SK-N-SH treated with all-trans-retinoic acid at 6 μM for 48 hours (cell line): ENCODE measurements at regions not wholly inside any gene's neighbourhood (a gene's known extent, or its start where the extent isn't known, plus 50 kb on each side); places are given as distances from the start of the nearest gene placed in this dataset.
"Not testable (repeated sequence)": the region's sequence is repeated elsewhere in the genome, so short reads cannot be mapped to it uniquely, and the experiment has no call there.

Source experiments
- ATAC-seq: fragments of 200-7000 bp; cut with Tn5 transposase; 3 replicates; pipeline ENCODE4 v1.9.1; 2020; ENCODE audit warnings: mild to moderate bottlenecking, moderate library complexity
- BACH2 ChIP-seq: fragments of 250-450 bp; sonication (Bioruptor Pico); IDR thresholded peaks from 2 replicates; pipeline ENCODE4 v1.9.0; 2021; ENCODE audit warnings: mild to moderate bottlenecking, borderline replicate concordance
- CSRNP3 ChIP-seq: fragments of 250-450 bp; sonication (Bioruptor Pico); IDR thresholded peaks from 2 replicates; pipeline ENCODE4 v1.5.1; 2021; ENCODE audit warnings: mild to moderate bottlenecking, moderate library complexity
- ESRRG ChIP-seq: fragments of 250-450 bp; sonication (Bioruptor Pico); IDR thresholded peaks from 2 replicates; pipeline ENCODE4 v1.6.1; 2021; ENCODE audit warnings: mild to moderate bottlenecking
- GLIS3 ChIP-seq: fragments of 250-450 bp; sonication (Bioruptor Pico); IDR thresholded peaks from 2 replicates; pipeline ENCODE4 v1.5.0; 2020; ENCODE audit warnings: mild to moderate bottlenecking, moderate library complexity
- OSR1 ChIP-seq: fragments of 250-450 bp; sonication (Bioruptor Pico); IDR thresholded peaks from 2 replicates; pipeline ENCODE4 v1.8.0; 2022; ENCODE audit warnings: moderate library complexity, mild to moderate bottlenecking, inconsistent platforms
- PATZ1 ChIP-seq: fragments of 250-450 bp; sonication (Bioruptor Pico); IDR thresholded peaks from 2 replicates; pipeline ENCODE4 v1.8.0; 2020; ENCODE audit warnings: mild to moderate bottlenecking, moderate library complexity, borderline replicate concordance
- PPARA ChIP-seq: fragments of 250-450 bp; sonication (Bioruptor Pico); IDR thresholded peaks from 2 replicates; pipeline ENCODE4 v1.5.0; 2020; ENCODE audit warnings: mild to moderate bottlenecking, borderline replicate concordance
- RARB ChIP-seq: fragments of 250-450 bp; sonication (Bioruptor Pico); IDR thresholded peaks from 2 replicates; pipeline ENCODE4 v1.8.0; 2021; ENCODE audit warnings: mild to moderate bottlenecking, moderate library complexity
- SNAI2 ChIP-seq: fragments of 250-450 bp; sonication (Bioruptor Pico); IDR thresholded peaks from 2 replicates; pipeline ENCODE4 v1.5.0; 2020; ENCODE audit warnings: mild to moderate bottlenecking, moderate library complexity
- TCF4 ChIP-seq: fragments of 250-450 bp; sonication (Bioruptor Pico); IDR thresholded peaks from 2 replicates; pipeline ENCODE4 v1.8.0; 2021; ENCODE audit warnings: mild to moderate bottlenecking, moderate library complexity, borderline replicate concordance
- ZC3H10 ChIP-seq: fragments of 250-450 bp; sonication (Bioruptor Pico); IDR thresholded peaks from 2 replicates; pipeline ENCODE4 v1.5.1; 2021; ENCODE audit warnings: mild to moderate bottlenecking, moderate library complexity
- ZNF70 ChIP-seq: fragments of 450-650 bp; formaldehyde crosslinking; IDR thresholded peaks from 2 replicates; pipeline ENCODE4 v1.5.0; 2020; ENCODE audit warnings: mild to moderate bottlenecking, moderate library complexity
- TF ChIP-seq, protein P1 (sequence below): fragments of 250-450 bp; sonication (Bioruptor Pico); IDR thresholded peaks from 2 replicates; pipeline ENCODE4 v1.8.0; 2021; ENCODE audit warnings: low read depth, mild to moderate bottlenecking, moderate library complexity, borderline replicate concordance
- TF ChIP-seq, protein P2 (sequence below): fragments of 250-450 bp; sonication (Bioruptor Pico); IDR thresholded peaks from 2 replicates; pipeline ENCODE4 v1.5.1; 2020; ENCODE audit warnings: low read depth, mild to moderate bottlenecking, moderate library complexity

GRCh38 chr4:17436047-17436749, 75.7 kb downstream of the QDPR start:
- not testable (repeated sequence) for ATAC-seq

DNA sequence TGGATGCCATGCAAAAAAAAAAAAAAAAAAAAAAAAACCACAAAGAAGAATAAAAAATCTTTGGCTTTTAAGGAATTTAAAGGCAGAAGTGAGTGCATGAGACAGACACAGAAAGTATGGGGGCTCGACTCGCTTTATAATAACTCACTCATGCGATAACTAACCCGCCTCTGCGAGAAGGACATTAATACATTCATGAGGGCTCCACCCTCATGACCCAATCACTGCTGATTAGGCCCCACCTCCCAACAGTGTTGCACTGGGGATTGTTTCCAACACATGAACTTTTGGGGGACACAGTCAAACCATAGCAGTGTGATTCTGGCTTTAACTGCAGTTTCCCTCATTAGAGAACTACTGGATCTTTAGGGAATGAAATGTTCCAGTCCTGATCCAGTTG, 78.1 kb downstream of the QDPR start:
- TF ChIP-seq ZC3H10 (CRISPR knock-in tag) (no peak), PATZ1 (no peak), OSR1 (CRISPR knock-in tag) (no peak), PPARA (no peak), TCF4 (no peak), SNAI2 (CRISPR knock-in tag) (no peak)
- TF ChIP-seq, protein P1, sequence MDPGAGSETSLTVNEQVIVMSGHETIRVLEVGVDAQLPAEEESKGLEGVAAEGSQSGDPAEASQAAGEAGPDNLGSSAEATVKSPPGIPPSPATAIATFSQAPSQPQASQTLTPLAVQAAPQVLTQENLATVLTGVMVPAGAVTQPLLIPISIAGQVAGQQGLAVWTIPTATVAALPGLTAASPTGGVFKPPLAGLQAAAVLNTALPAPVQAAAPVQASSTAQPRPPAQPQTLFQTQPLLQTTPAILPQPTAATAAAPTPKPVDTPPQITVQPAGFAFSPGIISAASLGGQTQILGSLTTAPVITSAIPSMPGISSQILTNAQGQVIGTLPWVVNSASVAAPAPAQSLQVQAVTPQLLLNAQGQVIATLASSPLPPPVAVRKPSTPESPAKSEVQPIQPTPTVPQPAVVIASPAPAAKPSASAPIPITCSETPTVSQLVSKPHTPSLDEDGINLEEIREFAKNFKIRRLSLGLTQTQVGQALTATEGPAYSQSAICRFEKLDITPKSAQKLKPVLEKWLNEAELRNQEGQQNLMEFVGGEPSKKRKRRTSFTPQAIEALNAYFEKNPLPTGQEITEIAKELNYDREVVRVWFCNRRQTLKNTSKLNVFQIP (CRISPR knock-in tag): no peak
- TF ChIP-seq, protein P2, sequence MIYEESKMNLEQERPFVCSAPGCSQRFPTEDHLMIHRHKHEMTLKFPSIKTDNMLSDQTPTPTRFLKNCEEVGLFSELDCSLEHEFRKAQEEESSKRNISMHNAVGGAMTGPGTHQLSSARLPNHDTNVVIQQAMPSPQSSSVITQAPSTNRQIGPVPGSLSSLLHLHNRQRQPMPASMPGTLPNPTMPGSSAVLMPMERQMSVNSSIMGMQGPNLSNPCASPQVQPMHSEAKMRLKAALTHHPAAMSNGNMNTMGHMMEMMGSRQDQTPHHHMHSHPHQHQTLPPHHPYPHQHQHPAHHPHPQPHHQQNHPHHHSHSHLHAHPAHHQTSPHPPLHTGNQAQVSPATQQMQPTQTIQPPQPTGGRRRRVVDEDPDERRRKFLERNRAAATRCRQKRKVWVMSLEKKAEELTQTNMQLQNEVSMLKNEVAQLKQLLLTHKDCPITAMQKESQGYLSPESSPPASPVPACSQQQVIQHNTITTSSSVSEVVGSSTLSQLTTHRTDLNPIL (CRISPR knock-in tag): no peak
- ATAC-seq: no peak

DNA sequence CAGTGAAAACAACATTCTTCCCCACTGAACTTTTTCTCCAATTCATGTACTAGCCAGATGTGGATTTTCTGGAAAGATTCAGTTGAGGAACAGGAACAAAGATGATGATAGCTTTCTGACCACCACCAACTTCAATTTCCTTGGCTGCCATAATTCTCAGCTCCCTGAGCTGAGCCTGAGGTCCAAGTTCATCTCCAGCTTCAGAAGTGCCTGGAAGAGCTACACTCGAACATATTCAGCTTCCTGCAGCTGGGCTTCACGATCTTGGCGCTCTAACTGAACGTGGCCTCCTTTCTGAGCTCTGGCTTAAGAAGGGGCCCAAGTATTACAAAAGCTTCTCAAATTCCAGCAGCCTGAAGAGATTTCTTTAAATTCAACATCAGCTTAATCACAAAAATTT, 83.9 kb downstream of the QDPR start:
- no peak for ATAC-seq
- TF ChIP-seq RARB (CRISPR knock-in tag): no peak
- no peak for TF ChIP-seq ESRRG (CRISPR knock-in tag)
- no peak for TF ChIP-seq ZNF70 (CRISPR knock-in tag)
- TF ChIP-seq TCF4: no peak
- TF ChIP-seq, protein P2 (CRISPR knock-in tag): no peak
- TF ChIP-seq, all 23 proteins: peak for 0

- ATAC-seq: no peak
Observed at GRCh38 chr4:17426222-17426621, 85.7 kb downstream of the QDPR start.

More at GRCh38 chr4:17426222-17426621, 85.7 kb downstream of the QDPR start:
- TF ChIP-seq OSR1 (CRISPR knock-in tag) (no peak), SNAI2 (CRISPR knock-in tag) (no peak), GLIS3 (CRISPR knock-in tag) (no peak), ZNF70 (CRISPR knock-in tag) (no peak), PATZ1 (no peak), BACH2 (CRISPR knock-in tag) (no peak), CSRNP3 (CRISPR knock-in tag) (no peak)
- TF ChIP-seq, protein P1 (CRISPR knock-in tag): no peak
- TF ChIP-seq, protein P2 (CRISPR knock-in tag): no peak
